CD8-positive, alpha-beta memory T cell (primary cell): ENCODE measurements at regions not wholly inside any gene's neighbourhood (a gene's known extent, or its start where the extent isn't known, plus 50 kb on each side); places are given as distances from the start of the nearest gene placed in this dataset.

Source experiments
- CTCF ChIA-PET: fragments of 350-600 bp; sonication (Branson Sonifier 250); formaldehyde crosslinking; loops from one replicate; lab custom pipeline; 2021; ENCODE audit warnings: antibody characterized with exemption; lab: Charles Lee
- POLR2A ChIA-PET: fragments of 350-600 bp; sonication (Branson Sonifier 250); formaldehyde crosslinking; loops from one replicate; lab custom pipeline; 2021; ENCODE audit warnings: antibody characterized with exemption; lab: Charles Lee
- DNase-seq, 5 donors: peaks; one replicate each; pipeline versions ENCODE4 v3.0.0 to v3.0.0-alpha.2; 2020 to 2022; ENCODE audit warnings: mixed read lengths in 1 of 5
- H3K27ac ChIP-seq: one replicate; pipeline ENCODE4 v1.7.0; 2013; ENCODE audit warnings: low read depth, mild to moderate bottlenecking, low read length, moderate library complexity
- H3K27me3 ChIP-seq: 2 replicates; pipeline ENCODE4 v1.7.0; 2013; ENCODE audit warnings: low read length, mild to moderate bottlenecking; ENCODE audit not compliant: insufficient read depth, poor library complexity, severe bottlenecking
- H3K36me3 ChIP-seq: 2 replicates; pipeline ENCODE4 v1.7.0; 2013; ENCODE audit warnings: mild to moderate bottlenecking, low read length, moderate library complexity; ENCODE audit not compliant: insufficient read depth
- H3K4me1 ChIP-seq: 2 replicates; pipeline ENCODE4 v1.7.0; 2013; ENCODE audit warnings: mild to moderate bottlenecking, low read length, moderate library complexity; ENCODE audit not compliant: insufficient read depth
- H3K4me3 ChIP-seq: 2 replicates; pipeline ENCODE4 v1.7.0; 2013; ENCODE audit warnings: mild to moderate bottlenecking, low read length
- H3K9me3 ChIP-seq: 2 replicates; pipeline ENCODE4 v1.7.0; 2013; ENCODE audit warnings: mild to moderate bottlenecking, low read length
- H3K27ac Mint-ChIP-seq, 8 donors: one replicate each; pipeline ENCODE4 v1.8.0; 2020 to 2021; ENCODE audit warnings: mixed read lengths in 8 of 8, mild to moderate bottlenecking in 6 of 8, inconsistent platforms in 3 of 8, moderate library complexity in 3 of 8
- H3K27me3 Mint-ChIP-seq, 2 donors: one replicate each; pipeline ENCODE4 v1.8.0; 2020 to 2021; ENCODE audit warnings: mixed read lengths in 2 of 2, mild to moderate bottlenecking in 1 of 2, moderate library complexity in 1 of 2
- H3K36me3 Mint-ChIP-seq, 3 donors: one replicate each; pipeline ENCODE4 v1.8.0; 2020 to 2021; ENCODE audit warnings: mixed read lengths in 3 of 3, inconsistent platforms in 1 of 3, mild to moderate bottlenecking in 1 of 3
- H3K4me1 Mint-ChIP-seq, 3 donors: one replicate each; pipeline ENCODE4 v1.8.0; 2020 to 2021; ENCODE audit warnings: mixed read lengths in 3 of 3, inconsistent platforms in 1 of 3, mild to moderate bottlenecking in 1 of 3
- H3K4me3 Mint-ChIP-seq, 7 donors: one replicate each; pipeline ENCODE4 v1.8.0; 2020 to 2021; ENCODE audit warnings: mixed read lengths in 7 of 7, mild to moderate bottlenecking in 6 of 7, moderate library complexity in 4 of 7, inconsistent platforms in 2 of 7
- H3K9me3 Mint-ChIP-seq, 5 donors: one replicate each; pipeline ENCODE4 v1.8.0; 2020 to 2022; ENCODE audit warnings: mixed read lengths in 5 of 5, mild to moderate bottlenecking in 3 of 5, moderate library complexity in 2 of 5, inconsistent platforms in 1 of 5

GRCh38 chr5:53426512-53426830, 54.0 kb upstream of the FST start:
- Histone ChIP-seq H3K27me3 (no peaks in the 10 kb centered on the region), H3K36me3 (no peaks in the 10 kb centered on the region), H3K27ac (no peak overlapping the region), H3K4me3 (no peak overlapping the region), H3K9me3 (no peaks in the 10 kb centered on the region), H3K4me1 (no peaks in the 10 kb centered on the region)
- no peaks in the 10 kb centered on the region for H3K4me1 Mint-ChIP-seq
- H3K36me3 Mint-ChIP-seq = no peaks in the 10 kb centered on the region
- no peak overlapping the region for H3K4me3 Mint-ChIP-seq
- H3K27ac Mint-ChIP-seq = no peak overlapping the region
- H3K9me3 Mint-ChIP-seq = no peaks in the 10 kb centered on the region
- POLR2A ChIA-PET = no interaction called here
- peaks cover 9 to 35% of the 10 kb centered on the region in 2 donors for H3K27me3 Mint-ChIP-seq
- DNase-seq = no peak
- CTCF ChIA-PET = interaction anchor here (1.3 kb wide), 1 partner anchor 15 kb away, joined by 4 read pairs; no protein-coding TSS in a partner anchor

- peaks cover 9 to 35% of the 10 kb centered on the region in 2 donors for H3K27me3 Mint-ChIP-seq
These were observed 53.6 kb upstream of the FST start for GRCh38 chr5:53426878-53427277.

GRCh38 chr5:53427965-53428364, 52.5 kb upstream of the FST start:
- POLR2A ChIA-PET = no interaction called here
- no peaks in the 10 kb centered on the region for H3K4me1 ChIP-seq

More at GRCh38 chr5:53426878-53427277, 53.6 kb upstream of the FST start:
- no peaks in the 10 kb centered on the region for H3K9me3 ChIP-seq
- POLR2A ChIA-PET = no interaction called here
- Mint-ChIP-seq H3K36me3 (no peaks in the 10 kb centered on the region), H3K4me1 (no peaks in the 10 kb centered on the region), H3K27ac (no peak overlapping the region), H3K9me3 (no peaks in the 10 kb centered on the region), H3K4me3 (no peak overlapping the region)
- H3K27ac ChIP-seq = no peak overlapping the region
- no peaks in the 10 kb centered on the region for H3K27me3 ChIP-seq
- H3K36me3 ChIP-seq = no peaks in the 10 kb centered on the region
- CTCF ChIA-PET = interaction anchor here (1.3 kb wide), 1 partner anchor 16 kb away, joined by 4 read pairs; no protein-coding TSS in a partner anchor
- DNase-seq = no peak
- H3K4me3 ChIP-seq = no peak overlapping the region
- H3K4me1 ChIP-seq = no peaks in the 10 kb centered on the region

DNA sequence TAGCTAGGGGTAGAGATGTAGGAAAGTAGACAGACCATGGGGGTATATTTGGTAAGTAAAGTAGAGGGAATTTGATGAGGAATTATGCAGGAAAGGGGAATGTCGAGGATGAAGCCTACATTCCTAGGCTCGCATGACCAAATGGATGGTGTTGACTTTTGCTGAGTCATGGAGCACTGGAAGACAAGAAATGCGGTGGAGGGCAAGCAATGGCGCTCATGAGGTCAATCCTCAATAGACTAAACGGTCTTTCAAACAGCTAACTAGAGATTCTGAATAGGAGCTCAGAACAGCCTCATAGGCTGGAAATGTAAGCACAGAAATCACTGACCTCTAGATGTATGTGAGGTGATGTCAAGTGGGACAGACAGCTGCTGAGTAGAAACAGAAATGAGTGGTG, 50.7 kb upstream of the FST start:
- Mint-ChIP-seq H3K27me3 (peaks cover 6 to 25% of the 10 kb centered on the region in 2 donors), H3K9me3 (no peaks in the 10 kb centered on the region), H3K36me3 (no peaks in the 10 kb centered on the region), H3K27ac (no peak overlapping the region), H3K4me3 (no peak overlapping the region), H3K4me1 (no peaks in the 10 kb centered on the region)
- POLR2A ChIA-PET = no interaction called here
- H3K36me3 ChIP-seq = no peaks in the 10 kb centered on the region
- no peak overlapping the region for H3K4me3 ChIP-seq
- H3K9me3 ChIP-seq = no peaks in the 10 kb centered on the region
- CTCF ChIA-PET = no interaction called here
- no peak overlapping the region for H3K27ac ChIP-seq
- DNase-seq = no peak
- no peaks in the 10 kb centered on the region for H3K27me3 ChIP-seq
- H3K4me1 ChIP-seq = no peaks in the 10 kb centered on the region

More at GRCh38 chr5:53427965-53428364, 52.5 kb upstream of the FST start:
- H3K4me3 Mint-ChIP-seq = no peak overlapping the region
- CTCF ChIA-PET = no interaction called here
- no peaks in the 10 kb centered on the region for H3K36me3 Mint-ChIP-seq
- Histone ChIP-seq H3K27me3 (no peaks in the 10 kb centered on the region), H3K36me3 (no peaks in the 10 kb centered on the region), H3K9me3 (no peaks in the 10 kb centered on the region), H3K4me3 (no peak overlapping the region), H3K27ac (no peak overlapping the region)
- no peaks in the 10 kb centered on the region for H3K4me1 Mint-ChIP-seq
- H3K27me3 Mint-ChIP-seq = peaks cover 9 to 35% of the 10 kb centered on the region in 2 donors
- H3K9me3 Mint-ChIP-seq = no peaks in the 10 kb centered on the region
- H3K27ac Mint-ChIP-seq = no peak overlapping the region
- no peak for DNase-seq

DNA sequence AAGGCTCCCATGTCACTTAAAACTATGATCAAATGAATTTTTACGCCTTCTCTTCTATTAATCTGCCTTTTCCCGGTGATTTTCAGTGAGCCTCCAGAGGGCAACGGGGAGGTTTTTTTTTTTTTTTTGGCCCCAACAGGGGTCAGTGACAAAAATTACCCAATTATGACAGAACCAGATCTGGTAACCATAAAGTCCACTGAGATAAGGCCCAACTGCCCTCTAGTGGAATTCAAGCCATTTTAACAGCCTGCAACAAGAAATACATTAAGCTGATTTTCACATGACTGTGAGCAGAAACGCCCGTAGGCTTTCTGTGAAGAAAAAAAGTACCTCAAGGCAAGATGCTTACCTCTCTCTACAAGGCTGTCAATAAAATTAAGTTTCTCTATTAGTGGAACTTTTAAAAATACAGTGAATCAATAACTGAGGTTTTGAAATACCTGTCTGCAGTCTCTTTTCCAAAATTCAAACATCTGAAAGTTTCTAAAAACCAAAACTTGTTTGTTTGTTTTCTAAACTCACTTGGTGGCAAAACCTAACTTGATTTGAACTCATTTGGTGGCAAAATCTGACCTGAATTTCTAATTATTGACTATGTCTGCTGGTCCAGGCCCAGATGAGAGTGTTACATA, 49.7 kb upstream of the FST start:
- H3K9me3 Mint-ChIP-seq = no peaks in the 10 kb centered on the region
- H3K4me3 Mint-ChIP-seq = no peak overlapping the region
- H3K36me3 Mint-ChIP-seq = peaks cover 0 to 1% (median 0%) of the 10 kb centered on the region in 3 donors
- DNase-seq = no peak
- peaks cover 5 to 27% of the 10 kb centered on the region in 2 donors for H3K27me3 Mint-ChIP-seq
- Histone ChIP-seq H3K4me1 (no peaks in the 10 kb centered on the region), H3K36me3 (no peaks in the 10 kb centered on the region), H3K4me3 (no peak overlapping the region), H3K27ac (no peak overlapping the region), H3K9me3 (no peaks in the 10 kb centered on the region), H3K27me3 (no peaks in the 10 kb centered on the region)
- H3K27ac Mint-ChIP-seq = no peak overlapping the region
- POLR2A ChIA-PET = no interaction called here
- CTCF ChIA-PET = no interaction called here
- no peaks in the 10 kb centered on the region for H3K4me1 Mint-ChIP-seq
